IMR-90 (cell line): ENCODE measurements at regions not wholly inside any gene's neighbourhood (a gene's known extent, or its start where the extent isn't known, plus 50 kb on each side); places are given as distances from the start of the nearest gene placed in this dataset.

Source experiments
- ATAC-seq: fragments of 200-7000 bp; cut with Tn5 transposase; 2 replicates; pipeline ENCODE4 v1.9.1; 2020; ENCODE audit warnings: low read depth, mild to moderate bottlenecking, moderate library complexity
- BruUV-seq: library from RNA; stranded (reverse); fragments of 400-500 nt; replicated peaks from 2 replicates; lab custom pipeline; 2021; lab: Mats Ljungman, UMichigan
- CTCF ChIA-PET: fragments of 300-600 bp; formaldehyde crosslinking; extraction: SDS; loops from one replicate; lab custom pipeline; 2021; ENCODE audit warnings: antibody characterized with exemption; lab: Yijun Ruan, JAX
- POLR2A ChIA-PET: fragments of 300-600 bp; sonication (Branson Sonifier 250); formaldehyde crosslinking; loops from one replicate; lab custom pipeline; 2022; ENCODE audit warnings: antibody characterized with exemption; ENCODE audit not compliant: unreplicated experiment; lab: Charles Lee
- DNase-seq: peaks from one replicate; pipeline ENCODE4 v3.0.0; 2013
- H2AFZ ChIP-seq: replicated peaks from 2 replicates; pipeline ENCODE3; 2013; ENCODE audit warnings: low read length, mild to moderate bottlenecking; ENCODE audit not compliant: poor library complexity
- H2AK5ac ChIP-seq: 2 replicates; pipeline ENCODE4 v1.6.1; 2013; ENCODE audit warnings: low read depth, low read length, inconsistent platforms
- H2AK9ac ChIP-seq: replicated peaks from 2 replicates; pipeline ENCODE3; 2013; ENCODE audit warnings: mild to moderate bottlenecking, low read depth, low read length, moderate library complexity; ENCODE audit not compliant: poor library complexity
- H2BK120ac ChIP-seq: 2 replicates; pipeline ENCODE4 v1.6.1; 2013; ENCODE audit warnings: low read depth, low read length, inconsistent platforms
- H2BK15ac ChIP-seq: 3 replicates; pipeline ENCODE4 v1.6.1; 2013; ENCODE audit warnings: low read depth, low read length, inconsistent platforms
- H2BK20ac ChIP-seq: 2 replicates; pipeline ENCODE4 v1.6.1; 2013; ENCODE audit warnings: low read depth, mild to moderate bottlenecking, inconsistent platforms, low read length, moderate library complexity
- H2BK5ac ChIP-seq: 2 replicates; pipeline ENCODE4 v1.6.1; 2013; ENCODE audit warnings: mild to moderate bottlenecking, low read depth, low read length, inconsistent platforms; ENCODE audit not compliant: poor library complexity, severe bottlenecking
- H3K14ac ChIP-seq: replicated peaks from 2 replicates; pipeline ENCODE4 v1.6.1; 2013; ENCODE audit warnings: low read depth, low read length, inconsistent platforms
- H3K18ac ChIP-seq: 2 replicates; pipeline ENCODE4 v1.6.1; 2013; ENCODE audit warnings: low read depth, low read length, control low read depth
- H3K23ac ChIP-seq: 2 replicates; pipeline ENCODE4 v1.6.1; 2013; ENCODE audit warnings: low read depth, low read length, inconsistent platforms
- H3K27ac ChIP-seq: 2 replicates; pipeline ENCODE4 v1.5.1; 2013; ENCODE audit warnings: mild to moderate bottlenecking, control low read depth, low read length; ENCODE audit not compliant: insufficient read depth
- H3K27me3 ChIP-seq: 2 replicates; pipeline ENCODE4 v1.6.1; 2013; ENCODE audit warnings: low read length; ENCODE audit not compliant: control insufficient read depth, insufficient read depth
- H3K36me3 ChIP-seq: 2 replicates; pipeline ENCODE4 v1.6.1; 2013; ENCODE audit warnings: low read length, mixed read lengths; ENCODE audit not compliant: control insufficient read depth, insufficient read depth
- H3K4ac ChIP-seq: 2 replicates; pipeline ENCODE4 v1.6.1; 2013; ENCODE audit warnings: low read depth, low read length, inconsistent platforms
- H3K4me1 ChIP-seq: 2 replicates; pipeline ENCODE4 v1.6.1; 2013; ENCODE audit warnings: low read length, mixed read lengths; ENCODE audit not compliant: control insufficient read depth, insufficient read depth
- H3K4me2 ChIP-seq: 2 replicates; pipeline ENCODE4 v1.6.1; 2013; ENCODE audit warnings: low read depth, mild to moderate bottlenecking, control low read depth, low read length, moderate library complexity
- H3K4me3 ChIP-seq: 2 replicates; pipeline ENCODE4 v1.5.1; 2013; ENCODE audit warnings: low read depth, mild to moderate bottlenecking, control low read depth, low read length, moderate library complexity; ENCODE audit not compliant: insufficient read depth
- H3K56ac ChIP-seq: 2 replicates; pipeline ENCODE4 v1.6.1; 2013; ENCODE audit warnings: low read length, inconsistent platforms; ENCODE audit not compliant: insufficient read depth; ENCODE audit errors: extremely low read depth
- H3K79me1 ChIP-seq, 2 experiments: 2 replicates each; pipeline ENCODE4 v1.6.1; 2013; ENCODE audit warnings: low read length in 2 of 2, inconsistent platforms in 1 of 2, low read depth in 1 of 2
- H3K9ac ChIP-seq: 2 replicates; pipeline ENCODE4 v1.6.1; 2013; ENCODE audit warnings: low read depth, low read length, control low read depth
- H3K9me1 ChIP-seq: 2 replicates; pipeline ENCODE4 v1.6.1; 2013; ENCODE audit warnings: low read length, inconsistent platforms; ENCODE audit not compliant: insufficient read depth
- H3K9me3 ChIP-seq: 2 replicates; pipeline ENCODE4 v1.6.1; 2013; ENCODE audit warnings: low read length; ENCODE audit not compliant: control insufficient read depth, insufficient read depth
- H4K20me1 ChIP-seq: 2 replicates; pipeline ENCODE4 v1.6.1; 2013; ENCODE audit warnings: low read length, inconsistent platforms; ENCODE audit not compliant: insufficient read depth
- H4K5ac ChIP-seq: 2 replicates; pipeline ENCODE4 v1.6.1; 2013; ENCODE audit warnings: mild to moderate bottlenecking, low read depth, low read length, control low read depth
- H4K8ac ChIP-seq, 2 experiments: 2 replicates each; pipeline ENCODE4 v1.6.1; 2013; ENCODE audit warnings: low read depth in 2 of 2, low read length in 2 of 2, control low read depth in 1 of 2, inconsistent platforms in 1 of 2
- H4K91ac ChIP-seq: 2 replicates; pipeline ENCODE4 v1.6.1; 2013; ENCODE audit warnings: low read depth, low read length, inconsistent platforms; ENCODE audit not compliant: insufficient read depth
- BHLHE40 ChIP-seq: fragments of 150-350 bp; IDR thresholded peaks from 2 replicates; pipeline ENCODE4 v1.6.1; 2016; ENCODE audit warnings: mild to moderate bottlenecking, low read depth, low read length
- MAZ ChIP-seq: IDR thresholded peaks from 2 replicates; pipeline ENCODE4 v1.6.1; 2012; ENCODE audit warnings: low read depth, mild to moderate bottlenecking, low read length, improper control_type of control experiment, moderate library complexity, borderline replicate concordance
- NFE2L2 ChIP-seq: fragments of 150-350 bp; IDR thresholded peaks from 2 replicates; pipeline ENCODE4 v1.6.1; 2016; ENCODE audit warnings: low read depth, mild to moderate bottlenecking, low read length
- POLR2A ChIP-seq: IDR thresholded peaks from 2 replicates; pipeline ENCODE4 v1.6.1; 2012; ENCODE audit warnings: mild to moderate bottlenecking, low read depth, low read length
- RFX5 ChIP-seq: IDR thresholded peaks from 2 replicates; pipeline ENCODE4 v1.8.0; 2012; ENCODE audit warnings: low read depth, mild to moderate bottlenecking, low read length, moderate library complexity
- WGBS, 2 experiments: methylation state at CpG; one replicate each; pipeline versions ENCODE4 v1.1.5 to v1.1.7; 2013; ENCODE audit warnings: missing lambda C conversion rate in 2 of 2; ENCODE audit not compliant: insufficient read length in 1 of 2; ENCODE audit errors: extremely low coverage in 2 of 2; 5-methylcytosine and 5-hydroxymethylcytosine counted together
- dilution Hi-C: fragments of 300-500 bp; cut with HindIII; formaldehyde crosslinking; loops from one replicate; pipeline ENCODE4 v1.14.3; 2018; ENCODE audit warnings: low sequenced_read_pairs; ENCODE audit not compliant: unreplicated experiment
- in situ Hi-C: fragments of 300-500 bp; cut with MboI; formaldehyde crosslinking; loops from 3 replicates; pipeline ENCODE4 v1.14.3; 2019; ENCODE audit warnings: low sequenced_read_pairs, inconsistent platforms, mixed read lengths
- intact Hi-C: fragments of 100-400 bp; cut with micrococcal nuclease; formaldehyde crosslinking; loops from 2 replicates; pipeline ENCODE4 v1.10.0; 2022

- Histone ChIP-seq H2BK5ac (no peak overlapping the region), H2BK120ac (no peak overlapping the region), H3K23ac (no peak overlapping the region), H3K9me3 (peaks cover under 1% of the 10 kb centered on the region), H4K5ac (no peak overlapping the region), H3K9ac (no peak overlapping the region), H2AK9ac (no peak overlapping the region), H4K91ac (no peak overlapping the region), H3K27ac (no peak overlapping the region), H2AFZ (no peak overlapping the region), H4K8ac (no peak overlapping the region), H3K4me3 (no peak overlapping the region), H3K36me3 (no peaks in the 10 kb centered on the region), H2BK15ac (no peak overlapping the region), H2BK20ac (no peak overlapping the region), H4K20me1 (no peaks in the 10 kb centered on the region), H2AK5ac (no peak overlapping the region), H3K27me3 (no peaks in the 10 kb centered on the region), H3K4ac (no peak overlapping the region), H3K4me2 (no peak overlapping the region), H3K18ac (no peak overlapping the region), H3K4me1 (no peaks in the 10 kb centered on the region), H3K9me1 (no peaks in the 10 kb centered on the region), H3K56ac (no peak overlapping the region), H3K79me1 (no peaks in the 10 kb centered on the region), H3K14ac (no peak overlapping the region)
- intact Hi-C loops (no loop called here), dilution Hi-C loops (no loop called here), in situ Hi-C loops (no loop called here)
- TF ChIP-seq MAZ: no peak
- TF ChIP-seq RFX5: no peak
- TF ChIP-seq NFE2L2: no peak
- TF ChIP-seq POLR2A: no peak
- no peak for TF ChIP-seq BHLHE40
- ATAC-seq (no peak), DNase-seq (no peak)
- no CpG with 5 or more reads among the region's 3 CpGs for WGBS, 2 experiments
- no TSS peak for BruUV-seq
- CTCF ChIA-PET: no interaction called here
- POLR2A ChIA-PET: no interaction called here
These were observed 918.1 kb upstream of the LRATD1 start for GRCh38 chr2:13714466-13714865.
